GM23338 (cell line): ENCODE measurements at regions not wholly inside any gene's neighbourhood (a gene's known extent, or its start where the extent isn't known, plus 50 kb on each side); places are given as distances from the start of the nearest gene placed in this dataset.
A peak's percentile ranks its signal among the peaks of the same experiment; 100 is the strongest.

ENCODE experiments used
- ATAC-seq: fragments of 200-7000 bp; cut with Tn5 transposase; 3 replicates; pipeline ENCODE4 v1.9.1; 2020
- DNase-seq: peaks from one replicate; pipeline ENCODE4 v3.0.0-alpha.2; 2015; ENCODE audit warnings: low spot score
- H2AFZ ChIP-seq: fragments of 200-600 bp; sonication (generic); 2 replicates; pipeline ENCODE4 v1.8.0; 2016; ENCODE audit warnings: antibody characterized with exemption, mild to moderate bottlenecking, moderate library complexity
- H3F3A ChIP-seq: fragments of 200-600 bp; sonication (generic); replicated peaks from 2 replicates; pipeline ENCODE4 v1.8.0; 2017; ENCODE audit warnings: antibody characterized with exemption, mixed run types, low read depth
- H3K27ac ChIP-seq: fragments of 200-600 bp; sonication (generic); 2 replicates; pipeline ENCODE4 v1.6.1; 2016; ENCODE audit warnings: low read depth
- H3K27me3 ChIP-seq: fragments of 200-600 bp; sonication (generic); 2 replicates; pipeline ENCODE4 v1.8.0; 2016; ENCODE audit warnings: mild to moderate bottlenecking, mixed run types, moderate library complexity; ENCODE audit not compliant: insufficient read depth
- H3K36me3 ChIP-seq: fragments of 200-600 bp; sonication (generic); 2 replicates; pipeline ENCODE4 v1.8.0; 2016; ENCODE audit warnings: mild to moderate bottlenecking; ENCODE audit not compliant: insufficient read depth
- H3K4me1 ChIP-seq: fragments of 200-600 bp; sonication (generic); 2 replicates; pipeline ENCODE4 v1.8.0; 2016; ENCODE audit warnings: mild to moderate bottlenecking, moderate library complexity; ENCODE audit not compliant: insufficient read depth
- H3K4me2 ChIP-seq: fragments of 200-600 bp; sonication (generic); 2 replicates; pipeline ENCODE4 v1.7.1; 2017; ENCODE audit warnings: mixed run types
- H3K4me3 ChIP-seq: fragments of 200-600 bp; sonication (generic); 2 replicates; pipeline ENCODE4 v1.6.1; 2016; ENCODE audit warnings: mixed run types
- H3K79me2 ChIP-seq: fragments of 200-600 bp; sonication (generic); replicated peaks from 2 replicates; pipeline ENCODE4 v1.8.0; 2017; ENCODE audit warnings: mild to moderate bottlenecking; ENCODE audit not compliant: insufficient read depth
- H3K9me2 ChIP-seq: fragments of 200-600 bp; sonication (generic); 2 replicates; pipeline ENCODE4 v1.8.0; 2017; ENCODE audit not compliant: insufficient read depth
- H4K20me1 ChIP-seq: fragments of 200-600 bp; sonication (generic); replicated peaks from 2 replicates; pipeline ENCODE4 v1.8.0; 2017; ENCODE audit warnings: mild to moderate bottlenecking; ENCODE audit not compliant: insufficient read depth
- H3K27ac Mint-ChIP-seq: 2 replicates; pipeline ENCODE4 v1.8.0; 2020; ENCODE audit warnings: inconsistent platforms, mild to moderate bottlenecking, moderate library complexity, mixed read lengths
- H3K27me3 Mint-ChIP-seq: 3 replicates; pipeline ENCODE4 v1.8.0; 2022; ENCODE audit warnings: low read depth, mild to moderate bottlenecking, moderate library complexity, mixed read lengths, inconsistent platforms; ENCODE audit not compliant: insufficient read depth, poor library complexity
- H3K36me3 Mint-ChIP-seq: 3 replicates; pipeline ENCODE4 v1.8.0; 2021; ENCODE audit warnings: low read depth, mild to moderate bottlenecking, inconsistent platforms, moderate library complexity, mixed read lengths
- H3K4me1 Mint-ChIP-seq: 3 replicates; pipeline ENCODE4 v1.8.0; 2020; ENCODE audit warnings: mild to moderate bottlenecking, inconsistent platforms, mixed read lengths
- H3K4me3 Mint-ChIP-seq: 3 replicates; pipeline ENCODE4 v1.8.0; 2021; ENCODE audit warnings: moderate library complexity, mild to moderate bottlenecking, inconsistent platforms, mixed read lengths
- H3K9me3 Mint-ChIP-seq: 3 replicates; pipeline ENCODE4 v1.8.0; 2020; ENCODE audit warnings: moderate library complexity, mild to moderate bottlenecking, inconsistent platforms, mixed read lengths
- EZH2 ChIP-seq: fragments of 200-600 bp; sonication (generic); IDR thresholded peaks from one replicate; pipeline ENCODE4 v1.8.0; 2017; ENCODE audit warnings: antibody characterized with exemption, mild to moderate bottlenecking, low read depth; ENCODE audit not compliant: unreplicated experiment
- JUNB ChIP-seq: IDR thresholded peaks from one replicate; pipeline ENCODE4 v1.6.1; 2016; ENCODE audit warnings: antibody characterized with exemption; ENCODE audit not compliant: unreplicated experiment
- STAT1 ChIP-seq: IDR thresholded peaks from one replicate; pipeline ENCODE4 v1.6.1; 2016; ENCODE audit warnings: antibody characterized with exemption; ENCODE audit not compliant: unreplicated experiment
- TF ChIP-seq, protein P1 (sequence below): fragments of 250-450 bp; sonication (Bioruptor Pico); IDR thresholded peaks from 2 replicates; pipeline ENCODE4 v1.5.0; 2020; ENCODE audit warnings: mild to moderate bottlenecking, moderate library complexity
- TF ChIP-seq, protein P2 (sequence below), 2 experiments: fragments of 200-600 bp in 1 of 2; sonication (generic) in 1 of 2; conservative IDR thresholded peaks; 2 replicates each; pipeline versions ENCODE4 v1.5.1 to v1.6.1; 2016 to 2017; ENCODE audit warnings: antibody characterized with exemption in 2 of 2, low read depth in 2 of 2, mild to moderate bottlenecking in 2 of 2, moderate library complexity in 1 of 2
- TF ChIP-seq, protein P3 (sequence below): IDR thresholded peaks from one replicate; pipeline ENCODE4 v1.6.1; 2018; ENCODE audit warnings: antibody characterized with exemption; ENCODE audit not compliant: unreplicated experiment

DNA sequence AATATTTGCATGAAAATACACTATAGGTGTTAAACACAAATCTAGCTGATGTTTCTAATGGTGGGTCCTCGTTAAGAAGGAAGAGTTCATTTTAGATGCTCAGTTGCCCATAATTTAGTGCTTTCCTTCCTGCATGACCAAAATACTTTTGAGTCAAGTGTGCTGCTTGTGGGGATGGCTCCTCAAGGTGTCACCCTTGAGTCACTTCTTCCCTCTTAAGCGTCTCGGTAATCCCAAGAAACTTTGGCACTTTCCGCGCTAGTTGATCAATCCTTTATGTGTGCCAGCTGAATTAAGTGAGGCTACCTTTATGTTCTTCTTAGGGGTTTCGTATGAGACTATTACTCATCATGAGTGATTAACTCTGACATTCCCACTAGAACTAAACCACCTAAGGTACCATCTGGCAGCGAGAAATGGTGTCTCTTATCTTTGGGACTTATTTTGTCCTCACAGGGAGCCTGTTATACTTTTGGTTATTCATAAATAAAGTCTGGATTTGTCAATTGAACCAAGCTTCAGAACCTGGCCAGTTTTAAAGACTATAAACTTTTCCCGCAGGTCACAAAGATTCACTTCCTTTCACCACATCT, 106.8 kb downstream of the NHLRC3 start:
- ATAC-seq: peak; percentile 88
- no peaks in the 10 kb centered on the region for H3K79me2 ChIP-seq
- H2AFZ ChIP-seq: no peak overlapping the region
- no peak overlapping the region for H3K27ac ChIP-seq
- H3K36me3 ChIP-seq: no peaks in the 10 kb centered on the region
- Mint-ChIP-seq H3K27me3 (no peaks in the 10 kb centered on the region), H3K4me1 (no peaks in the 10 kb centered on the region; the same call in 2 of the 3 replicates), H3K9me3 (no peaks in the 10 kb centered on the region), H3K4me3 (no peak overlapping the region), H3K36me3 (no peaks in the 10 kb centered on the region), H3K27ac (no peak overlapping the region)
- H3K4me2 ChIP-seq: no peak overlapping the region
- H3K4me3 ChIP-seq: no peak overlapping the region
- peak; percentile 80 for DNase-seq
- H3K4me1 ChIP-seq: no peaks in the 10 kb centered on the region
- H4K20me1 ChIP-seq: no peaks in the 10 kb centered on the region
- H3K27me3 ChIP-seq: no peaks in the 10 kb centered on the region; the same call in 1 of the 2 replicates
- TF ChIP-seq, protein P1, sequence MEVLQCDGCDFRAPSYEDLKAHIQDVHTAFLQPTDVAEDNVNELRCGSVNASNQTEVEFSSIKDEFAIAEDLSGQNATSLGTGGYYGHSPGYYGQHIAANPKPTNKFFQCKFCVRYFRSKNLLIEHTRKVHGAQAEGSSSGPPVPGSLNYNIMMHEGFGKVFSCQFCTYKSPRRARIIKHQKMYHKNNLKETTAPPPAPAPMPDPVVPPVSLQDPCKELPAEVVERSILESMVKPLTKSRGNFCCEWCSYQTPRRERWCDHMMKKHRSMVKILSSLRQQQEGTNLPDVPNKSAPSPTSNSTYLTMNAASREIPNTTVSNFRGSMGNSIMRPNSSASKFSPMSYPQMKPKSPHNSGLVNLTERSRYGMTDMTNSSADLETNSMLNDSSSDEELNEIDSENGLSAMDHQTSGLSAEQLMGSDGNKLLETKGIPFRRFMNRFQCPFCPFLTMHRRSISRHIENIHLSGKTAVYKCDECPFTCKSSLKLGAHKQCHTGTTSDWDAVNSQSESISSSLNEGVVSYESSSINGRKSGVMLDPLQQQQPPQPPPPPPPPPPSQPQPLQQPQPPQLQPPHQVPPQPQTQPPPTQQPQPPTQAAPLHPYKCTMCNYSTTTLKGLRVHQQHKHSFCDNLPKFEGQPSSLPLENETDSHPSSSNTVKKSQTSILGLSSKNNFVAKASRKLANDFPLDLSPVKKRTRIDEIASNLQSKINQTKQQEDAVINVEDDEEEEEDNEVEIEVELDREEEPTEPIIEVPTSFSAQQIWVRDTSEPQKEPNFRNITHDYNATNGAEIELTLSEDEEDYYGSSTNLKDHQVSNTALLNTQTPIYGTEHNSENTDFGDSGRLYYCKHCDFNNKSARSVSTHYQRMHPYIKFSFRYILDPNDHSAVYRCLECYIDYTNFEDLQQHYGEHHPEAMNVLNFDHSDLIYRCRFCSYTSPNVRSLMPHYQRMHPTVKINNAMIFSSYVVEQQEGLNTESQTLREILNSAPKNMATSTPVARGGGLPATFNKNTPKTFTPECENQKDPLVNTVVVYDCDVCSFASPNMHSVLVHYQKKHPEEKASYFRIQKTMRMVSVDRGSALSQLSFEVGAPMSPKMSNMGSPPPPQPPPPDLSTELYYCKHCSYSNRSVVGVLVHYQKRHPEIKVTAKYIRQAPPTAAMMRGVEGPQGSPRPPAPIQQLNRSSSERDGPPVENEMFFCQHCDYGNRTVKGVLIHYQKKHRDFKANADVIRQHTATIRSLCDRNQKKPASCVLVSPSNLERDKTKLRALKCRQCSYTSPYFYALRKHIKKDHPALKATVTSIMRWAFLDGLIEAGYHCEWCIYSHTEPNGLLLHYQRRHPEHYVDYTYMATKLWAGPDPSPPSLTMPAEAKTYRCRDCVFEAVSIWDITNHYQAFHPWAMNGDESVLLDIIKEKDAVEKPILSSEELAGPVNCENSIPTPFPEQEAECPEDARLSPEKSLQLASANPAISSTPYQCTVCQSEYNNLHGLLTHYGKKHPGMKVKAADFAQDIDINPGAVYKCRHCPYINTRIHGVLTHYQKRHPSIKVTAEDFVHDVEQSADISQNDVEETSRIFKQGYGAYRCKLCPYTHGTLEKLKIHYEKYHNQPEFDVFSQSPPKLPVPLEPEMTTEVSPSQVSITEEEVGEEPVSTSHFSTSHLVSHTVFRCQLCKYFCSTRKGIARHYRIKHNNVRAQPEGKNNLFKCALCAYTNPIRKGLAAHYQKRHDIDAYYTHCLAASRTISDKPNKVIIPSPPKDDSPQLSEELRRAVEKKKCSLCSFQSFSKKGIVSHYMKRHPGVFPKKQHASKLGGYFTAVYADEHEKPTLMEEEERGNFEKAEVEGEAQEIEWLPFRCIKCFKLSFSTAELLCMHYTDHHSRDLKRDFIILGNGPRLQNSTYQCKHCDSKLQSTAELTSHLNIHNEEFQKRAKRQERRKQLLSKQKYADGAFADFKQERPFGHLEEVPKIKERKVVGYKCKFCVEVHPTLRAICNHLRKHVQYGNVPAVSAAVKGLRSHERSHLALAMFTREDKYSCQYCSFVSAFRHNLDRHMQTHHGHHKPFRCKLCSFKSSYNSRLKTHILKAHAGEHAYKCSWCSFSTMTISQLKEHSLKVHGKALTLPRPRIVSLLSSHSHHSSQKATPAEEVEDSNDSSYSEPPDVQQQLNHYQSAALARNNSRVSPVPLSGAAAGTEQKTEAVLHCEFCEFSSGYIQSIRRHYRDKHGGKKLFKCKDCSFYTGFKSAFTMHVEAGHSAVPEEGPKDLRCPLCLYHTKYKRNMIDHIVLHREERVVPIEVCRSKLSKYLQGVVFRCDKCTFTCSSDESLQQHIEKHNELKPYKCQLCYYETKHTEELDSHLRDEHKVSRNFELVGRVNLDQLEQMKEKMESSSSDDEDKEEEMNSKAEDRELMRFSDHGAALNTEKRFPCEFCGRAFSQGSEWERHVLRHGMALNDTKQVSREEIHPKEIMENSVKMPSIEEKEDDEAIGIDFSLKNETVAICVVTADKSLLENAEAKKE (CRISPR knock-in tag): no peak
- TF ChIP-seq STAT1 (no peak), EZH2 (no peak), JUNB (no peak)
- TF ChIP-seq, protein P2, sequence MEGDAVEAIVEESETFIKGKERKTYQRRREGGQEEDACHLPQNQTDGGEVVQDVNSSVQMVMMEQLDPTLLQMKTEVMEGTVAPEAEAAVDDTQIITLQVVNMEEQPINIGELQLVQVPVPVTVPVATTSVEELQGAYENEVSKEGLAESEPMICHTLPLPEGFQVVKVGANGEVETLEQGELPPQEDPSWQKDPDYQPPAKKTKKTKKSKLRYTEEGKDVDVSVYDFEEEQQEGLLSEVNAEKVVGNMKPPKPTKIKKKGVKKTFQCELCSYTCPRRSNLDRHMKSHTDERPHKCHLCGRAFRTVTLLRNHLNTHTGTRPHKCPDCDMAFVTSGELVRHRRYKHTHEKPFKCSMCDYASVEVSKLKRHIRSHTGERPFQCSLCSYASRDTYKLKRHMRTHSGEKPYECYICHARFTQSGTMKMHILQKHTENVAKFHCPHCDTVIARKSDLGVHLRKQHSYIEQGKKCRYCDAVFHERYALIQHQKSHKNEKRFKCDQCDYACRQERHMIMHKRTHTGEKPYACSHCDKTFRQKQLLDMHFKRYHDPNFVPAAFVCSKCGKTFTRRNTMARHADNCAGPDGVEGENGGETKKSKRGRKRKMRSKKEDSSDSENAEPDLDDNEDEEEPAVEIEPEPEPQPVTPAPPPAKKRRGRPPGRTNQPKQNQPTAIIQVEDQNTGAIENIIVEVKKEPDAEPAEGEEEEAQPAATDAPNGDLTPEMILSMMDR (conservative IDR thresholded peaks at IDR 0.05; ENCODE audit: low read depth in 2 of 2): peak; percentile 76 to 88
- TF ChIP-seq, protein P3, sequence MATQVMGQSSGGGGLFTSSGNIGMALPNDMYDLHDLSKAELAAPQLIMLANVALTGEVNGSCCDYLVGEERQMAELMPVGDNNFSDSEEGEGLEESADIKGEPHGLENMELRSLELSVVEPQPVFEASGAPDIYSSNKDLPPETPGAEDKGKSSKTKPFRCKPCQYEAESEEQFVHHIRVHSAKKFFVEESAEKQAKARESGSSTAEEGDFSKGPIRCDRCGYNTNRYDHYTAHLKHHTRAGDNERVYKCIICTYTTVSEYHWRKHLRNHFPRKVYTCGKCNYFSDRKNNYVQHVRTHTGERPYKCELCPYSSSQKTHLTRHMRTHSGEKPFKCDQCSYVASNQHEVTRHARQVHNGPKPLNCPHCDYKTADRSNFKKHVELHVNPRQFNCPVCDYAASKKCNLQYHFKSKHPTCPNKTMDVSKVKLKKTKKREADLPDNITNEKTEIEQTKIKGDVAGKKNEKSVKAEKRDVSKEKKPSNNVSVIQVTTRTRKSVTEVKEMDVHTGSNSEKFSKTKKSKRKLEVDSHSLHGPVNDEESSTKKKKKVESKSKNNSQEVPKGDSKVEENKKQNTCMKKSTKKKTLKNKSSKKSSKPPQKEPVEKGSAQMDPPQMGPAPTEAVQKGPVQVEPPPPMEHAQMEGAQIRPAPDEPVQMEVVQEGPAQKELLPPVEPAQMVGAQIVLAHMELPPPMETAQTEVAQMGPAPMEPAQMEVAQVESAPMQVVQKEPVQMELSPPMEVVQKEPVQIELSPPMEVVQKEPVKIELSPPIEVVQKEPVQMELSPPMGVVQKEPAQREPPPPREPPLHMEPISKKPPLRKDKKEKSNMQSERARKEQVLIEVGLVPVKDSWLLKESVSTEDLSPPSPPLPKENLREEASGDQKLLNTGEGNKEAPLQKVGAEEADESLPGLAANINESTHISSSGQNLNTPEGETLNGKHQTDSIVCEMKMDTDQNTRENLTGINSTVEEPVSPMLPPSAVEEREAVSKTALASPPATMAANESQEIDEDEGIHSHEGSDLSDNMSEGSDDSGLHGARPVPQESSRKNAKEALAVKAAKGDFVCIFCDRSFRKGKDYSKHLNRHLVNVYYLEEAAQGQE: no peak
- no peaks in the 10 kb centered on the region; the same call in 1 of the 2 replicates for H3K9me2 ChIP-seq
- H3F3A ChIP-seq: no peaks in the 10 kb centered on the region
